Fibroblast of lung (primary cell): ENCODE measurements at regions not wholly inside any gene's neighbourhood (a gene's known extent, or its start where the extent isn't known, plus 50 kb on each side); places are given as distances from the start of the nearest gene placed in this dataset.

Experiments
- CTCF ChIP-seq, 2 donors: IDR thresholded peaks in 1 of 2; conservative IDR thresholded peaks in 1 of 2; 1 replicate in 1 of 2; 2 replicates in 1 of 2; pipeline ENCODE4 v1.5.1; 2011 to 2012; ENCODE audit warnings: low read length in 2 of 2, control low read depth in 1 of 2, inconsistent platforms in 1 of 2, low read depth in 1 of 2, mild to moderate bottlenecking in 1 of 2
- EZH2 ChIP-seq: IDR thresholded peaks from 2 replicates; pipeline ENCODE4 v1.5.1; 2012; ENCODE audit warnings: low read length, control low read depth, mild to moderate bottlenecking; ENCODE audit errors: missing control alignments

GRCh38 chr7:9026121-9026520, 592.7 kb downstream of the NXPH1 start:
- no peak for TF ChIP-seq CTCF (conservative IDR thresholded peaks at IDR 0.05 in 1 of 2, IDR thresholded peaks at IDR 0.05 in 1 of 2; ENCODE audit: low read depth in 1 of 2, low read length in 2 of 2)
- TF ChIP-seq EZH2: no peak
